ENCODE measurements at regions not wholly inside any gene's neighbourhood (a gene's known extent, or its start where the extent isn't known, plus 50 kb on each side); places are given as distances from the start of the nearest gene placed in this dataset.
"Not testable (repeated sequence)": the region's sequence is repeated elsewhere in the genome, so short reads cannot be mapped to it uniquely, and the experiment has no call there.

- Histone ChIP-seq H3K4me1 (ENCODE audit: insufficient read depth, low read length) (no peaks in the 10 kb centered on the region), H3K27me3 (ENCODE audit: insufficient read depth, low read length) (no peaks in the 10 kb centered on the region), H3K4me3 (ENCODE audit: low read length) (no peak overlapping the region), H3K9me3 (ENCODE audit: low read depth, low read length) (no peaks in the 10 kb centered on the region)
Measured at GRCh38 chr7:120181499-120181898, 91.5 kb upstream of the KCND2 start.

GRCh38 chr7:120184866-120185265, 88.1 kb upstream of the KCND2 start:
- Histone ChIP-seq H3K4me1 (ENCODE audit: insufficient read depth, low read length) (no peaks in the 10 kb centered on the region), H3K9me3 (ENCODE audit: low read depth, low read length) (no peaks in the 10 kb centered on the region), H3K4me3 (ENCODE audit: low read length) (no peak overlapping the region), H3K27me3 (ENCODE audit: insufficient read depth, low read length) (no peaks in the 10 kb centered on the region)

- Histone ChIP-seq H3K4me1 (ENCODE audit: insufficient read depth, low read length) (no peaks in the 10 kb centered on the region), H3K27me3 (ENCODE audit: insufficient read depth, low read length) (no peaks in the 10 kb centered on the region), H3K9me3 (ENCODE audit: low read depth, low read length) (no peaks in the 10 kb centered on the region), H3K4me3 (ENCODE audit: low read length) (no peak overlapping the region)
Measured at GRCh38 chr7:120185940-120186682, 86.9 kb upstream of the KCND2 start.

- H3K4me3 ChIP-seq (ENCODE audit: low read length) = no peak overlapping the region
- no peaks in the 10 kb centered on the region for H3K9me3 ChIP-seq (ENCODE audit: low read depth, low read length)
- no peaks in the 10 kb centered on the region for H3K27me3 ChIP-seq (ENCODE audit: insufficient read depth, low read length)
- no peaks in the 10 kb centered on the region for H3K4me1 ChIP-seq (ENCODE audit: insufficient read depth, low read length)
Measured at GRCh38 chr7:120186688-120187087, 86.3 kb upstream of the KCND2 start.

GRCh38 chr7:120189623-120190022, 83.4 kb upstream of the KCND2 start:
- H3K4me1 ChIP-seq (ENCODE audit: insufficient read depth, low read length) = no peaks in the 10 kb centered on the region
- no peak overlapping the region for H3K4me3 ChIP-seq (ENCODE audit: low read length)
- no peaks in the 10 kb centered on the region for H3K9me3 ChIP-seq (ENCODE audit: low read depth, low read length)
- H3K27me3 ChIP-seq (ENCODE audit: insufficient read depth, low read length) = no peaks in the 10 kb centered on the region

GRCh38 chr7:120190109-120190508, 82.9 kb upstream of the KCND2 start:
- H3K27me3 ChIP-seq (ENCODE audit: insufficient read depth, low read length) = no peaks in the 10 kb centered on the region
- no peaks in the 10 kb centered on the region for H3K4me1 ChIP-seq (ENCODE audit: insufficient read depth, low read length)
- no peak overlapping the region for H3K4me3 ChIP-seq (ENCODE audit: low read length)
- no peaks in the 10 kb centered on the region for H3K9me3 ChIP-seq (ENCODE audit: low read depth, low read length)

- H3K4me3 ChIP-seq (ENCODE audit: low read length) = no peak overlapping the region
- H3K27me3 ChIP-seq (ENCODE audit: insufficient read depth, low read length) = no peaks in the 10 kb centered on the region
- no peaks in the 10 kb centered on the region for H3K9me3 ChIP-seq (ENCODE audit: low read depth, low read length)
- H3K4me1 ChIP-seq (ENCODE audit: insufficient read depth, low read length) = no peaks in the 10 kb centered on the region
Measured at GRCh38 chr7:120190566-120190965, 82.4 kb upstream of the KCND2 start.

GRCh38 chr7:120191423-120191822, 81.6 kb upstream of the KCND2 start:
- H3K27me3 ChIP-seq (ENCODE audit: insufficient read depth, low read length); H3K4me3 ChIP-seq (ENCODE audit: low read length); H3K4me1 ChIP-seq (ENCODE audit: insufficient read depth, low read length); H3K9me3 ChIP-seq (ENCODE audit: low read depth, low read length): not testable (repeated sequence)

GRCh38 chr7:120201290-120201689, 71.7 kb upstream of the KCND2 start:
- H3K9me3 ChIP-seq (ENCODE audit: low read depth, low read length) = no peaks in the 10 kb centered on the region
- H3K4me3 ChIP-seq (ENCODE audit: low read length) = no peak overlapping the region
- no peaks in the 10 kb centered on the region for H3K4me1 ChIP-seq (ENCODE audit: insufficient read depth, low read length)
- no peaks in the 10 kb centered on the region for H3K27me3 ChIP-seq (ENCODE audit: insufficient read depth, low read length)

- Histone ChIP-seq H3K9me3 (ENCODE audit: low read depth, low read length) (no peaks in the 10 kb centered on the region), H3K4me1 (ENCODE audit: insufficient read depth, low read length) (no peaks in the 10 kb centered on the region), H3K4me3 (ENCODE audit: low read length) (no peak overlapping the region), H3K27me3 (ENCODE audit: insufficient read depth, low read length) (no peaks in the 10 kb centered on the region)
Measured at GRCh38 chr7:120205101-120205500, 67.9 kb upstream of the KCND2 start.

- Histone ChIP-seq H3K4me3 (ENCODE audit: low read length) (no peak overlapping the region), H3K27me3 (ENCODE audit: insufficient read depth, low read length) (no peaks in the 10 kb centered on the region), H3K4me1 (ENCODE audit: insufficient read depth, low read length) (no peaks in the 10 kb centered on the region), H3K9me3 (ENCODE audit: low read depth, low read length) (no peaks in the 10 kb centered on the region)
Measured at GRCh38 chr7:120207037-120207436, 65.9 kb upstream of the KCND2 start.

- H3K4me1 ChIP-seq (ENCODE audit: insufficient read depth, low read length) = no peaks in the 10 kb centered on the region
- no peaks in the 10 kb centered on the region for H3K27me3 ChIP-seq (ENCODE audit: insufficient read depth, low read length)
- H3K4me3 ChIP-seq (ENCODE audit: low read length) = no peak overlapping the region
- H3K9me3 ChIP-seq (ENCODE audit: low read depth, low read length) = no peaks in the 10 kb centered on the region
Measured at GRCh38 chr7:120215654-120216053, 57.3 kb upstream of the KCND2 start.

- Histone ChIP-seq H3K4me1 (ENCODE audit: insufficient read depth, low read length) (no peaks in the 10 kb centered on the region), H3K27me3 (ENCODE audit: insufficient read depth, low read length) (no peaks in the 10 kb centered on the region), H3K4me3 (ENCODE audit: low read length) (no peak overlapping the region), H3K9me3 (ENCODE audit: low read depth, low read length) (no peaks in the 10 kb centered on the region)
Measured at GRCh38 chr7:120216947-120217346, 56.0 kb upstream of the KCND2 start.

GRCh38 chr7:120218712-120219111, 54.3 kb upstream of the KCND2 start:
- H3K9me3 ChIP-seq (ENCODE audit: low read depth, low read length) = no peaks in the 10 kb centered on the region
- no peak overlapping the region for H3K4me3 ChIP-seq (ENCODE audit: low read length)

GRCh38 chr7:120221666-120222065, 51.3 kb upstream of the KCND2 start:
- H3K4me3 ChIP-seq (ENCODE audit: low read length) = no peak overlapping the region
- no peaks in the 10 kb centered on the region for H3K27me3 ChIP-seq (ENCODE audit: insufficient read depth, low read length)
- H3K4me1 ChIP-seq (ENCODE audit: insufficient read depth, low read length) = no peaks in the 10 kb centered on the region
- no peaks in the 10 kb centered on the region for H3K9me3 ChIP-seq (ENCODE audit: low read depth, low read length)

More at GRCh38 chr7:120218712-120219111, 54.3 kb upstream of the KCND2 start:
- Histone ChIP-seq H3K27me3 (ENCODE audit: insufficient read depth, low read length) (no peaks in the 10 kb centered on the region), H3K4me1 (ENCODE audit: insufficient read depth, low read length) (no peaks in the 10 kb centered on the region)
